HEK293 (cell line): ENCODE measurements at regions not wholly inside any gene's neighbourhood (a gene's known extent, or its start where the extent isn't known, plus 50 kb on each side); places are given as distances from the start of the nearest gene placed in this dataset.

ENCODE experiments used
- GLI4 ChIP-seq: fragments of 450-650 bp; formaldehyde crosslinking; IDR thresholded peaks from 2 replicates; pipeline ENCODE4 v1.5.1; 2016; ENCODE audit warnings: missing biosample characterization, missing genetic modification characterization
- PRDM10 ChIP-seq: fragments of 450-650 bp; formaldehyde crosslinking; IDR thresholded peaks from 2 replicates; pipeline ENCODE4 v1.5.1; 2016; ENCODE audit warnings: missing biosample characterization, missing genetic modification characterization
- RBAK ChIP-seq: fragments of 450-650 bp; formaldehyde crosslinking; IDR thresholded peaks from 2 replicates; pipeline ENCODE4 v1.5.1; 2016; ENCODE audit warnings: missing biosample characterization, missing genetic modification characterization
- ZNF239 ChIP-seq: fragments of 450-650 bp; formaldehyde crosslinking; IDR thresholded peaks from 2 replicates; pipeline ENCODE4 v1.5.1; 2016; ENCODE audit warnings: missing biosample characterization, missing genetic modification characterization
- ZNF645 ChIP-seq: fragments of 450-650 bp; formaldehyde crosslinking; IDR thresholded peaks from 2 replicates; pipeline ENCODE4; 2016; ENCODE audit warnings: missing biosample characterization, missing genetic modification characterization
- ZNF747 ChIP-seq: fragments of 450-650 bp; formaldehyde crosslinking; IDR thresholded peaks from 2 replicates; pipeline ENCODE4 v1.5.1; 2016; ENCODE audit warnings: missing biosample characterization, missing genetic modification characterization
- ZXDB ChIP-seq: fragments of 450-650 bp; formaldehyde crosslinking; IDR thresholded peaks from 2 replicates; pipeline ENCODE4 v1.5.1; 2016; ENCODE audit warnings: missing biosample characterization, missing genetic modification characterization
- TF ChIP-seq, protein P1 (sequence below): fragments of 450-650 bp; formaldehyde crosslinking; IDR thresholded peaks from 2 replicates; pipeline ENCODE4 v1.5.1; 2016; ENCODE audit warnings: missing biosample characterization, missing genetic modification characterization
- TF ChIP-seq, protein P2 (sequence below): fragments of 450-650 bp; formaldehyde crosslinking; IDR thresholded peaks from 2 replicates; pipeline ENCODE4 v1.5.1; 2016; ENCODE audit warnings: missing biosample characterization, missing genetic modification characterization

DNA sequence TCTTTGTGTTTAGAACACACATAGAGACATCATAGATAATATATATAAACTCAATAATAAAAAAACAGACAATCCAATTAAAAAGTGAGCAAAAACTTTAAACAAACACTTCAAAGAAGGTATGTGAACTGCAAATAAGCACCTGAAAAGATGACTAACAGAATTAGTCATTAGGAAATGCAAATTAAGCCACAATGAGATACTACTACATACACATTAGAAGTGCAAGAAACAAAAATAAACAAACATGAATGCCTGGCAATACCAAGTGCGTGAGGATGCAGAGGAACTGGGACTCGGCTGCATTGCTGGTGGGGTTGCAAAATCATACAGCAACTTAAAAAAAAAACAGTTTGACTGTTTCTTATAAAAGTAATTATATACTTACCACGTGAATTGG, 799.0 kb downstream of the KCNJ2 start:
- TF ChIP-seq, protein P1, sequence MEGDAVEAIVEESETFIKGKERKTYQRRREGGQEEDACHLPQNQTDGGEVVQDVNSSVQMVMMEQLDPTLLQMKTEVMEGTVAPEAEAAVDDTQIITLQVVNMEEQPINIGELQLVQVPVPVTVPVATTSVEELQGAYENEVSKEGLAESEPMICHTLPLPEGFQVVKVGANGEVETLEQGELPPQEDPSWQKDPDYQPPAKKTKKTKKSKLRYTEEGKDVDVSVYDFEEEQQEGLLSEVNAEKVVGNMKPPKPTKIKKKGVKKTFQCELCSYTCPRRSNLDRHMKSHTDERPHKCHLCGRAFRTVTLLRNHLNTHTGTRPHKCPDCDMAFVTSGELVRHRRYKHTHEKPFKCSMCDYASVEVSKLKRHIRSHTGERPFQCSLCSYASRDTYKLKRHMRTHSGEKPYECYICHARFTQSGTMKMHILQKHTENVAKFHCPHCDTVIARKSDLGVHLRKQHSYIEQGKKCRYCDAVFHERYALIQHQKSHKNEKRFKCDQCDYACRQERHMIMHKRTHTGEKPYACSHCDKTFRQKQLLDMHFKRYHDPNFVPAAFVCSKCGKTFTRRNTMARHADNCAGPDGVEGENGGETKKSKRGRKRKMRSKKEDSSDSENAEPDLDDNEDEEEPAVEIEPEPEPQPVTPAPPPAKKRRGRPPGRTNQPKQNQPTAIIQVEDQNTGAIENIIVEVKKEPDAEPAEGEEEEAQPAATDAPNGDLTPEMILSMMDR (tag by site-specific recombination), result no peak
- no peak for TF ChIP-seq ZNF747 (tag by site-specific recombination)
- no peak for TF ChIP-seq ZNF239 (tag by site-specific recombination)
- TF ChIP-seq ZNF645 (tag by site-specific recombination), result no peak
- TF ChIP-seq RBAK (tag by site-specific recombination), result no peak
- no peak for TF ChIP-seq PRDM10 (tag by site-specific recombination)
- no peak for TF ChIP-seq ZXDB (tag by site-specific recombination)
- no peak for TF ChIP-seq GLI4 (tag by site-specific recombination)
- TF ChIP-seq, protein P2, sequence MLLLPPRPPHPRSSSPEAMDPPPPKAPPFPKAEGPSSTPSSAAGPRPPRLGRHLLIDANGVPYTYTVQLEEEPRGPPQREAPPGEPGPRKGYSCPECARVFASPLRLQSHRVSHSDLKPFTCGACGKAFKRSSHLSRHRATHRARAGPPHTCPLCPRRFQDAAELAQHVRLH (tag by site-specific recombination), result no peak
